K562 (cell line): ENCODE measurements at regions not wholly inside any gene's neighbourhood (a gene's known extent, or its start where the extent isn't known, plus 50 kb on each side); places are given as distances from the start of the nearest gene placed in this dataset.

Experiments used
- ATAC-seq: fragments of 200-7000 bp; cut with Tn5 transposase; 3 replicates; pipeline ENCODE4 v1.9.1; 2020; ENCODE audit warnings: moderate library complexity
- BruUV-seq: library from RNA; stranded (reverse); fragments of 400-500 nt; replicated peaks from 2 replicates; lab custom pipeline; 2021; lab: Mats Ljungman, UMichigan
- CTCF ChIA-PET: fragments of 300-600 bp; formaldehyde crosslinking; extraction: SDS; loops from one replicate; lab custom pipeline; 2021; ENCODE audit warnings: low intra/inter-chr PET ratio; lab: Yijun Ruan, JAX
- POLR2A ChIA-PET: fragments of 300-600, 350-650 bp; sonication (Branson Sonifier 250); formaldehyde crosslinking; extraction: SDS; loops from one replicate; lab custom pipeline; 2021; ENCODE audit warnings: antibody characterized with exemption, inconsistent platforms; lab: Yijun Ruan, JAX
- DNase-seq, 4 experiments: peaks; one replicate each; pipeline versions ENCODE4 v3.0.0 to v3.0.0-alpha.2; 2011 to 2018; ENCODE audit warnings: low spot score in 3 of 4, mixed read lengths in 3 of 4; ENCODE audit errors: extremely low read depth in 1 of 4
- FAIRE-seq: peaks from 2 replicates; lab custom pipeline; 2011; peaks lifted over from hg19 to GRCh38; lab: Jason Lieb, UNC
- H2AFZ ChIP-seq: 2 replicates; pipeline ENCODE4 v1.6.0; 2011; ENCODE audit warnings: low read depth, low read length, control low read depth, inconsistent platforms
- H3K27ac ChIP-seq: fragments of 200-600 bp; 3 replicates; pipeline ENCODE4 v1.8.0; 2011; ENCODE audit warnings: low read depth, mild to moderate bottlenecking, control low read depth, inconsistent platforms, low read length, moderate library complexity, mixed read lengths; ENCODE audit errors: extremely low read depth
- H3K27me3 ChIP-seq, 2 experiments: fragments of 300-600 bp in 1 of 2; 2 replicates in 1 of 2; 3 replicates in 1 of 2; pipeline versions ENCODE4 v1.6.0 to v1.8.0; 2011; ENCODE audit warnings: inconsistent platforms in 2 of 2, low read length in 2 of 2, mild to moderate bottlenecking in 1 of 2, mixed read lengths in 1 of 2, moderate library complexity in 1 of 2; ENCODE audit not compliant: control insufficient read depth in 2 of 2, insufficient read depth in 2 of 2
- H3K36me3 ChIP-seq: fragments of 300-600 bp; 3 replicates; pipeline ENCODE4 v1.8.0; 2011; ENCODE audit warnings: mild to moderate bottlenecking, low read length, inconsistent platforms; ENCODE audit not compliant: control insufficient read depth, insufficient read depth
- H3K4me1 ChIP-seq, 2 experiments: fragments of 200-600 bp in 1 of 2; replicated peaks in 1 of 2; 2 replicates in 1 of 2; 3 replicates in 1 of 2; pipeline versions ENCODE4 v1.5.1 to v1.8.0; 2011; ENCODE audit warnings: inconsistent platforms in 2 of 2, low read length in 2 of 2, mild to moderate bottlenecking in 1 of 2, mixed read lengths in 1 of 2, moderate library complexity in 1 of 2; ENCODE audit not compliant: control insufficient read depth in 2 of 2, insufficient read depth in 2 of 2
- H3K4me2 ChIP-seq: 2 replicates; pipeline ENCODE4 v1.6.1; 2011; ENCODE audit warnings: low read length, control low read depth, inconsistent platforms, mixed read lengths; ENCODE audit not compliant: insufficient read depth
- H3K4me3 ChIP-seq: fragments of 200-600 bp; sonication (generic), shearing (Covaris generic); 2 replicates; pipeline ENCODE4 v1.5.1; 2016; ENCODE audit warnings: control low read depth, inconsistent platforms
- H3K79me2 ChIP-seq: fragments of 200-600 bp; 3 replicates; pipeline ENCODE4 v1.8.0; 2011; ENCODE audit warnings: low read length, inconsistent platforms; ENCODE audit not compliant: control insufficient read depth, insufficient read depth
- H3K9ac ChIP-seq, 2 experiments: 2 replicates each; pipeline versions ENCODE4 v1.6.0 to v1.6.1; 2011; ENCODE audit warnings: low read depth in 2 of 2, low read length in 2 of 2, control low read depth in 1 of 2, inconsistent platforms in 1 of 2, mild to moderate bottlenecking in 1 of 2, mixed read lengths in 1 of 2; ENCODE audit not compliant: insufficient read depth in 1 of 2
- H3K9me1 ChIP-seq: one replicate; pipeline ENCODE4 v1.6.0; 2011; ENCODE audit warnings: inconsistent platforms, mild to moderate bottlenecking, low read length, moderate library complexity; ENCODE audit not compliant: control insufficient read depth, insufficient read depth
- H3K9me3 ChIP-seq: replicated peaks from 2 replicates; pipeline ENCODE4 v1.5.1; 2011; ENCODE audit warnings: low read depth, low read length, inconsistent platforms; ENCODE audit not compliant: control insufficient read depth, insufficient read depth
- H4K20me1 ChIP-seq: replicated peaks from 2 replicates; pipeline ENCODE4 v1.6.1; 2011; ENCODE audit warnings: low read length, inconsistent platforms, mixed read lengths; ENCODE audit not compliant: control insufficient read depth, insufficient read depth
- ATF6 ChIP-seq: sonication (generic); formaldehyde crosslinking; IDR thresholded peaks from 2 replicates; pipeline ENCODE4 v1.4.0; 2020; ENCODE audit warnings: mild to moderate bottlenecking, missing genetic modification reagents
- BCOR ChIP-seq: fragments of 450-650 bp; IDR thresholded peaks from 2 replicates; pipeline ENCODE4 v1.6.1; 2016
- CBX1 ChIP-seq: sonication (generic); IDR thresholded peaks from 2 replicates; pipeline ENCODE4 v1.6.1; 2016; ENCODE audit warnings: antibody characterized with exemption, low read depth, mild to moderate bottlenecking
- CREB1 ChIP-seq, 2 experiments: sonication (generic) in 1 of 2; formaldehyde crosslinking in 1 of 2; IDR thresholded peaks; 2 replicates each; pipeline versions ENCODE4 v1.6.1 to v1.8.0; 2012 to 2022; ENCODE audit warnings: inconsistent platforms in 1 of 2, mild to moderate bottlenecking in 1 of 2, missing genetic modification reagents in 1 of 2, moderate library complexity in 1 of 2
- DIDO1 ChIP-seq: fragments of 450-650 bp; IDR thresholded peaks from 2 replicates; pipeline ENCODE4 v1.6.1; 2016; ENCODE audit warnings: low read depth, missing biosample characterization, missing genetic modification characterization
- GTF2A2 ChIP-seq: IDR thresholded peaks from 2 replicates; pipeline ENCODE4 v1.6.1; 2016; ENCODE audit warnings: mild to moderate bottlenecking, missing genetic modification characterization, missing compliant biosample characterization
- HLTF ChIP-seq: fragments of 450-650 bp; IDR thresholded peaks from 2 replicates; pipeline ENCODE4 v1.6.1; 2016
- ILF3 ChIP-seq: fragments of 450-650 bp; IDR thresholded peaks from 2 replicates; pipeline ENCODE4 v1.6.1; 2018; ENCODE audit warnings: antibody characterized with exemption, mild to moderate bottlenecking, moderate library complexity, borderline replicate concordance
- NCOA4 ChIP-seq: fragments of 450-650 bp; IDR thresholded peaks from 2 replicates; pipeline ENCODE4 v1.6.1; 2018; ENCODE audit warnings: mild to moderate bottlenecking; ENCODE audit not compliant: partially characterized antibody
- PHF20 ChIP-seq: fragments of 450-650 bp; IDR thresholded peaks from 2 replicates; pipeline ENCODE4 v1.6.1; 2018; ENCODE audit not compliant: partially characterized antibody
- POLR2B ChIP-seq: fragments of 450-650 bp; IDR thresholded peaks from 2 replicates; pipeline ENCODE4 v1.6.1; 2018; ENCODE audit warnings: low read depth; ENCODE audit not compliant: partially characterized antibody
- PYGO2 ChIP-seq: fragments of 450-650 bp; IDR thresholded peaks from 2 replicates; pipeline ENCODE4 v1.6.1; 2016; ENCODE audit warnings: mild to moderate bottlenecking, missing genetic modification characterization, moderate library complexity, missing compliant biosample characterization
- TCF15 ChIP-seq: fragments of 250-450 bp; sonication (Bioruptor Pico); IDR thresholded peaks from 2 replicates; pipeline ENCODE4 v1.8.0; 2022; ENCODE audit warnings: moderate library complexity, mild to moderate bottlenecking, inconsistent platforms
- UBTF ChIP-seq, 2 experiments: IDR thresholded peaks; 2 replicates each; pipeline ENCODE4 v1.6.1; 2012; ENCODE audit warnings: improper control_type of control experiment in 2 of 2, low read depth in 2 of 2, low read length in 2 of 2, borderline replicate concordance in 1 of 2
- ZFX ChIP-seq: sonication (generic); formaldehyde crosslinking; IDR thresholded peaks from 2 replicates; pipeline ENCODE4 v1.8.0; 2022; ENCODE audit warnings: mild to moderate bottlenecking, missing genetic modification reagents, moderate library complexity
- ZNF146 ChIP-seq: IDR thresholded peaks from one replicate; pipeline ENCODE4 v1.6.1; 2018; ENCODE audit warnings: missing compliant biosample characterization; ENCODE audit not compliant: unreplicated experiment
- ZNF778 ChIP-seq: fragments of 450-650 bp; formaldehyde crosslinking; IDR thresholded peaks from 2 replicates; pipeline ENCODE4 v1.4.0; 2020; ENCODE audit warnings: mild to moderate bottlenecking, moderate library complexity
- WGBS: fragments of 100-300 bp; shearing (Covaris generic); methylation state at CpG from one replicate; pipeline ENCODE4 v1.1.6; 2016; ENCODE audit warnings: low coverage, mixed read lengths; ENCODE audit not compliant: insufficient coverage; ENCODE audit errors: missing lambda C conversion rate; 5-methylcytosine and 5-hydroxymethylcytosine counted together
- in situ Hi-C: fragments of 300-500 bp; cut with MboI; formaldehyde crosslinking; loops from 4 replicates; pipeline ENCODE4 v1.15.0; 2018; ENCODE audit warnings: inconsistent platforms, mixed read lengths
- intact Hi-C: fragments of 100-400 bp; cut with micrococcal nuclease; formaldehyde crosslinking; loops from 2 replicates; pipeline ENCODE4 v1.14.2; 2022

- no peak for TF ChIP-seq CBX1
- no peak for TF ChIP-seq ZNF778 (CRISPR knock-in tag)
- TF ChIP-seq ILF3: no peak
- TF ChIP-seq UBTF (IDR thresholded peaks at IDR 0.05; ENCODE audit: borderline replicate concordance in 1 of 2, low read depth in 2 of 2, low read length in 2 of 2): no peak
- no peak for TF ChIP-seq ZFX (CRISPR knock-in tag)
Observed at GRCh38 chr2:121033461-121033996, 251.5 kb downstream of the TFCP2L1 start (continued).

- Histone ChIP-seq H3K9me3 (no peaks in the 10 kb centered on the region), H3K27me3 (peaks cover 16 to 58% of the 10 kb centered on the region in 2 experiments; a peak in 4 of 5 replicates), H3K4me3 (no peak overlapping the region), H3K36me3 (no peaks in the 10 kb centered on the region), H3K4me1 (no peaks in the 10 kb centered on the region), H3K27ac (no peak overlapping the region), H4K20me1 (0 out of 2 replicates have a peak, but pooled peaks cover 8% of the 10 kb centered on the region), H3K4me2 (no peak overlapping the region), H3K9ac (no peak overlapping the region), H2AFZ (no peak overlapping the region), H3K9me1 (peaks cover 3% of the 10 kb centered on the region), H3K79me2 (no peaks in the 10 kb centered on the region)
- POLR2A ChIA-PET: no interaction called here
- DNase-seq (no peak), FAIRE-seq (no peak), ATAC-seq (no peak)
- WGBS: 0% methylated on average over 5 of the region's 5 CpGs
- intact Hi-C loops: no loop called here
- in situ Hi-C loops: no loop called here
- no TSS peak for BruUV-seq
- CTCF ChIA-PET: no interaction called here
- TF ChIP-seq HLTF (no peak), PHF20 (no peak), TCF15 (CRISPR knock-in tag) (no peak), CREB1 (IDR thresholded peaks at IDR 0.05) (no peak), CREB1 (CRISPR knock-in tag; IDR thresholded peaks at IDR 0.05) (no peak), NCOA4 (no peak), BCOR (no peak), GTF2A2 (tag) (no peak), ATF6 (no peak), PYGO2 (tag) (no peak), DIDO1 (no peak), ZNF146 (no peak), POLR2B (no peak)
Observed at GRCh38 chr2:121034551-121034950, 250.5 kb downstream of the TFCP2L1 start.
